ENCODE measurements at regions not wholly inside any gene's neighbourhood (a gene's known extent, or its start where the extent isn't known, plus 50 kb on each side); places are given as distances from the start of the nearest gene placed in this dataset.

GRCh38 chr9:134228649-134229048, 64.3 kb upstream of the RNU6ATAC start:
- no peak for DNase-seq (ENCODE audit: low spot score)

GRCh38 chr9:134229466-134230091, 65.2 kb upstream of the RNU6ATAC start:
- DNase-seq (ENCODE audit: low spot score), result no peak

GRCh38 chr9:134230092-134230941, 66.0 kb upstream of the RNU6ATAC start:
- no peak for DNase-seq (ENCODE audit: low spot score)

- DNase-seq (ENCODE audit: low spot score), result no peak
Observed at GRCh38 chr9:134230942-134231325, 66.6 kb upstream of the RNU6ATAC start.

GRCh38 chr9:134231330-134231745, 67.0 kb upstream of the RNU6ATAC start:
- DNase-seq (ENCODE audit: low spot score), result no peak

- DNase-seq (ENCODE audit: low spot score), result no peak
Observed at GRCh38 chr9:134231767-134232166, 67.4 kb upstream of the RNU6ATAC start.

GRCh38 chr9:134233022-134233421, 68.7 kb upstream of the RNU6ATAC start:
- DNase-seq (ENCODE audit: low spot score), result no peak

GRCh38 chr9:134234001-134234660, 69.8 kb upstream of the RNU6ATAC start:
- DNase-seq (ENCODE audit: low spot score), result no peak

GRCh38 chr9:134234687-134235359, 70.5 kb upstream of the RNU6ATAC start:
- no peak for DNase-seq (ENCODE audit: low spot score)

GRCh38 chr9:134235366-134235765, 71.0 kb upstream of the RNU6ATAC start:
- no peak for DNase-seq (ENCODE audit: low spot score)

GRCh38 chr9:134236001-134236421, 71.6 kb upstream of the RNU6ATAC start:
- no peak for DNase-seq (ENCODE audit: low spot score)

GRCh38 chr9:134236935-134237629, 72.7 kb upstream of the RNU6ATAC start:
- DNase-seq (ENCODE audit: low spot score), result no peak

- no peak for DNase-seq (ENCODE audit: low spot score)
Observed at GRCh38 chr9:134237630-134238265, 73.4 kb upstream of the RNU6ATAC start.

GRCh38 chr9:134239130-134239903, 75.0 kb upstream of the RNU6ATAC start:
- DNase-seq (ENCODE audit: low spot score), result no peak

- no peak for DNase-seq (ENCODE audit: low spot score)
Observed at GRCh38 chr9:134239939-134240338, 75.6 kb upstream of the RNU6ATAC start.

- DNase-seq (ENCODE audit: low spot score), result no peak
Observed at GRCh38 chr9:134240361-134240760, 76.0 kb upstream of the RNU6ATAC start.

GRCh38 chr9:134242706-134243105, 78.3 kb upstream of the RNU6ATAC start:
- no peak for DNase-seq (ENCODE audit: low spot score)

GRCh38 chr9:134243778-134244467, 79.6 kb upstream of the RNU6ATAC start:
- DNase-seq (ENCODE audit: low spot score), result no peak

GRCh38 chr9:134245179-134245578, 80.8 kb upstream of the RNU6ATAC start:
- DNase-seq (ENCODE audit: low spot score), result no peak
